Mesendoderm (in vitro differentiated cells): ENCODE measurements at regions not wholly inside any gene's neighbourhood (a gene's known extent, or its start where the extent isn't known, plus 50 kb on each side); places are given as distances from the start of the nearest gene placed in this dataset.

Experiments used
- DNase-seq: peaks from one replicate; pipeline ENCODE4 v3.0.0; 2013
- H2AK5ac ChIP-seq: 2 replicates; pipeline ENCODE4 v1.6.1; 2013; ENCODE audit warnings: low read length, inconsistent platforms
- H2BK120ac ChIP-seq: 2 replicates; pipeline ENCODE4 v1.6.1; 2013; ENCODE audit warnings: low read depth, mild to moderate bottlenecking, low read length, moderate library complexity, mixed read lengths
- H2BK15ac ChIP-seq: replicated peaks from 2 replicates; pipeline ENCODE4 v1.6.1; 2013; ENCODE audit warnings: low read depth, mild to moderate bottlenecking, moderate library complexity
- H2BK5ac ChIP-seq: 2 replicates; pipeline ENCODE4 v1.6.1; 2013; ENCODE audit warnings: low read length, inconsistent platforms
- H3K18ac ChIP-seq: 2 replicates; pipeline ENCODE4 v1.6.1; 2013; ENCODE audit warnings: mild to moderate bottlenecking, low read length, mixed read lengths
- H3K23ac ChIP-seq: one replicate; pipeline ENCODE4 v1.6.1; 2013; ENCODE audit warnings: low read length
- H3K27ac ChIP-seq: 2 replicates; pipeline ENCODE4 v1.5.1; 2013; ENCODE audit warnings: low read depth, mild to moderate bottlenecking, inconsistent platforms, low read length, moderate library complexity
- H3K27me3 ChIP-seq: 2 replicates; pipeline ENCODE4 v1.6.1; 2013; ENCODE audit warnings: low read length, control low read depth, mild to moderate bottlenecking, inconsistent platforms; ENCODE audit not compliant: insufficient read depth, poor library complexity
- H3K36me3 ChIP-seq: 2 replicates; pipeline ENCODE4 v1.6.1; 2013; ENCODE audit warnings: low read length, inconsistent platforms; ENCODE audit not compliant: control insufficient read depth, insufficient read depth
- H3K4ac ChIP-seq: one replicate; pipeline ENCODE4 v1.6.1; 2013; ENCODE audit warnings: low read depth, mild to moderate bottlenecking, low read length, moderate library complexity
- H3K4me1 ChIP-seq: 2 replicates; pipeline ENCODE4 v1.6.1; 2013; ENCODE audit warnings: low read depth, low read length, inconsistent platforms; ENCODE audit not compliant: control insufficient read depth
- H3K4me2 ChIP-seq: 2 replicates; pipeline ENCODE4 v1.6.1; 2013; ENCODE audit warnings: low read length
- H3K4me3 ChIP-seq: 2 replicates; pipeline ENCODE4 v1.5.1; 2013; ENCODE audit warnings: mild to moderate bottlenecking, low read length
- H3K56ac ChIP-seq: one replicate; pipeline ENCODE4 v1.6.1; 2013; ENCODE audit warnings: low read length
- H3K79me1 ChIP-seq: 2 replicates; pipeline ENCODE4 v1.6.1; 2013; ENCODE audit warnings: low read length, inconsistent platforms
- H3K79me2 ChIP-seq: 2 replicates; pipeline ENCODE4 v1.6.1; 2013; ENCODE audit warnings: mild to moderate bottlenecking, low read length; ENCODE audit not compliant: control insufficient read depth, insufficient read depth
- H3K9ac ChIP-seq: 2 replicates; pipeline ENCODE4 v1.6.1; 2013; ENCODE audit warnings: low read length, inconsistent platforms
- H4K5ac ChIP-seq: one replicate; pipeline ENCODE4 v1.6.1; 2013; ENCODE audit warnings: low read length
- H4K8ac ChIP-seq: one replicate; pipeline ENCODE4 v1.6.1; 2013; ENCODE audit warnings: low read depth, mild to moderate bottlenecking, control low read depth, low read length, moderate library complexity
- WGBS: extraction: QIAGEN DNeasy Blood & Tissue Kit; methylation state at CpG from one replicate; pipeline ENCODE4 v1.1.7; 2013; ENCODE audit warnings: low lambda C conversion rate, missing lambda C conversion rate; ENCODE audit not compliant: insufficient coverage; ENCODE audit errors: extremely low coverage; 5-methylcytosine and 5-hydroxymethylcytosine counted together

- Histone ChIP-seq H3K4me3 (no peak overlapping the region), H3K4me2 (no peak overlapping the region), H4K8ac (no peak overlapping the region), H3K56ac (no peak overlapping the region), H3K79me2 (no peaks in the 10 kb centered on the region), H2BK5ac (no peak overlapping the region), H2BK15ac (no peak overlapping the region), H2AK5ac (no peak overlapping the region), H3K36me3 (no peaks in the 10 kb centered on the region), H4K5ac (no peak overlapping the region), H3K4ac (no peak overlapping the region), H3K9ac (no peak overlapping the region), H3K27ac (no peak overlapping the region), H3K79me1 (no peaks in the 10 kb centered on the region), H3K18ac (no peak overlapping the region), H3K4me1 (no peaks in the 10 kb centered on the region), H3K27me3 (no peaks in the 10 kb centered on the region), H3K23ac (no peak overlapping the region), H2BK120ac (no peak overlapping the region)
- no peak for DNase-seq
- no CpG with 5 or more reads among the region's 3 CpGs for WGBS
Measured at GRCh38 chr18:61946449-61946848, 53.6 kb upstream of the RNF152 start.

GRCh38 chr18:61943175-61943964 is 50.6 kb upstream of the RNF152 start:
- Histone ChIP-seq H3K27me3 (no peaks in the 10 kb centered on the region), H2AK5ac (no peak overlapping the region), H3K4me1 (no peaks in the 10 kb centered on the region), H2BK120ac (no peak overlapping the region), H3K23ac (no peak overlapping the region), H2BK15ac (no peak overlapping the region), H3K27ac (no peak overlapping the region), H3K79me1 (no peaks in the 10 kb centered on the region), H2BK5ac (no peak overlapping the region), H3K79me2 (no peaks in the 10 kb centered on the region), H4K8ac (no peak overlapping the region), H3K4ac (no peak overlapping the region), H4K5ac (no peak overlapping the region), H3K36me3 (no peaks in the 10 kb centered on the region), H3K4me2 (no peak overlapping the region), H3K18ac (no peak overlapping the region), H3K4me3 (no peak overlapping the region), H3K9ac (no peak overlapping the region), H3K56ac (no peak overlapping the region)
- DNase-seq = no peak
- no CpG with 5 or more reads among the region's 3 CpGs for WGBS
